HepG2 (cell line): ENCODE measurements at regions not wholly inside any gene's neighbourhood (a gene's known extent, or its start where the extent isn't known, plus 50 kb on each side); places are given as distances from the start of the nearest gene placed in this dataset.

Experiments used
- ARID3A ChIP-seq: IDR thresholded peaks from 2 replicates; pipeline ENCODE4 v1.6.1; 2012; ENCODE audit warnings: low read depth, low read length, improper control_type of control experiment
- CCAR2 ChIP-seq: fragments of 200-400 bp; formaldehyde crosslinking; optimal IDR thresholded peaks from 2 replicates; pipeline ENCODE3; 2018; ENCODE audit warnings: low read depth, mild to moderate bottlenecking, low read length, moderate library complexity
- CREM ChIP-seq, 2 experiments: sonication (generic) in 1 of 2; formaldehyde crosslinking in 1 of 2; IDR thresholded peaks; 2 replicates each; pipeline versions ENCODE4 v1.4.0 to v1.6.1; 2016 to 2020; ENCODE audit warnings: antibody characterized with exemption in 1 of 2, mild to moderate bottlenecking in 1 of 2, missing genetic modification reagents in 1 of 2
- CTCF ChIP-seq: sonication (generic); formaldehyde crosslinking; IDR thresholded peaks from 2 replicates; pipeline ENCODE4 v1.5.0; 2020; ENCODE audit warnings: mild to moderate bottlenecking, missing genetic modification reagents, moderate library complexity
- FOXP1 ChIP-seq, 2 experiments: fragments of 450-650 bp in 1 of 2; IDR thresholded peaks; 2 replicates each; pipeline ENCODE4 v1.6.1; 2017 to 2018; ENCODE audit warnings: antibody characterized with exemption in 1 of 2
- IRF2 ChIP-seq: IDR thresholded peaks from 2 replicates; pipeline ENCODE4 v1.6.1; 2018; ENCODE audit warnings: missing genetic modification reagents, missing compliant biosample characterization
- KLF13 ChIP-seq: sonication (generic); formaldehyde crosslinking; IDR thresholded peaks from 2 replicates; pipeline ENCODE4 v1.4.0; 2020; ENCODE audit warnings: mild to moderate bottlenecking, missing genetic modification reagents
- MBNL3 ChIP-seq: fragments of 250-450 bp; sonication (Bioruptor Pico); conservative IDR thresholded peaks from 2 replicates; pipeline ENCODE4 v1.8.0; 2022; ENCODE audit warnings: mild to moderate bottlenecking, inconsistent platforms
- PHF5A ChIP-seq: IDR thresholded peaks from one replicate; pipeline ENCODE4 v1.6.1; 2018; ENCODE audit warnings: low read depth, missing genetic modification reagents; ENCODE audit not compliant: unreplicated experiment
- POLR2AphosphoS5 ChIP-seq: IDR thresholded peaks from 2 replicates; pipeline ENCODE4 v1.6.1; 2012; ENCODE audit warnings: low read depth, low read length
- SKIL ChIP-seq: sonication (generic); formaldehyde crosslinking; IDR thresholded peaks from 2 replicates; pipeline ENCODE4 v1.8.0; 2022; ENCODE audit warnings: missing genetic modification reagents, mild to moderate bottlenecking, moderate library complexity, borderline replicate concordance
- ZNF160 ChIP-seq: sonication (generic); formaldehyde crosslinking; IDR thresholded peaks from 2 replicates; pipeline ENCODE4 v1.8.0; 2022; ENCODE audit warnings: mild to moderate bottlenecking, inconsistent platforms, missing genetic modification reagents
- ZNF512 ChIP-seq: sonication (generic); formaldehyde crosslinking; IDR thresholded peaks from 2 replicates; pipeline ENCODE4 v1.4.0; 2020; ENCODE audit warnings: mild to moderate bottlenecking, missing genetic modification reagents
- TF ChIP-seq, protein P1 (sequence below): IDR thresholded peaks from 2 replicates; pipeline ENCODE4 v1.6.1; 2012; ENCODE audit warnings: inconsistent platforms

- no peak for TF ChIP-seq POLR2AphosphoS5
- no peak for TF ChIP-seq ZNF512 (CRISPR knock-in tag)
- TF ChIP-seq CTCF (CRISPR knock-in tag), result no peak
- no peak for TF ChIP-seq ZNF160
- no peak for TF ChIP-seq ARID3A
- TF ChIP-seq PHF5A, result no peak
- TF ChIP-seq CREM (IDR thresholded peaks at IDR 0.05), result no peak
- no peak for TF ChIP-seq CREM (CRISPR knock-in tag; IDR thresholded peaks at IDR 0.05)
- no peak for TF ChIP-seq SKIL (CRISPR knock-in tag)
- TF ChIP-seq FOXP1 (IDR thresholded peaks at IDR 0.05), result no peak
- no peak for TF ChIP-seq FOXP1 (CRISPR knock-in tag; IDR thresholded peaks at IDR 0.05)
- TF ChIP-seq MBNL3, result no peak
- TF ChIP-seq, protein P1, sequence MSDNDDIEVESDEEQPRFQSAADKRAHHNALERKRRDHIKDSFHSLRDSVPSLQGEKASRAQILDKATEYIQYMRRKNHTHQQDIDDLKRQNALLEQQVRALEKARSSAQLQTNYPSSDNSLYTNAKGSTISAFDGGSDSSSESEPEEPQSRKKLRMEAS, result no peak
- TF ChIP-seq KLF13 (CRISPR knock-in tag), result no peak
- TF ChIP-seq CCAR2, result no peak
- TF ChIP-seq IRF2, result no peak
Observed at GRCh38 chr2:45318686-45319085, 292.4 kb downstream of the SRBD1 start.
